Activated CD8-positive, alpha-beta T cell treated with anti-CD3 and anti-CD28 coated beads for 36 hours (primary cell): ENCODE measurements at regions not wholly inside any gene's neighbourhood (a gene's known extent, or its start where the extent isn't known, plus 50 kb on each side); places are given as distances from the start of the nearest gene placed in this dataset.

ENCODE experiments used
- ATAC-seq: fragments of 200-7000 bp; cut with Tn5 transposase; one replicate; pipeline ENCODE4 v1.10.0; 2021; ENCODE audit warnings: mild to moderate bottlenecking, moderate library complexity
- CTCF ChIA-PET: fragments of 350-600 bp; sonication (Branson Sonifier 250); formaldehyde crosslinking; loops from one replicate; lab custom pipeline; 2021; ENCODE audit warnings: antibody characterized with exemption; lab: Charles Lee
- POLR2A ChIA-PET: fragments of 350-600 bp; sonication (Branson Sonifier 250); formaldehyde crosslinking; loops from one replicate; lab custom pipeline; 2021; ENCODE audit warnings: antibody characterized with exemption; lab: Charles Lee
- DNase-seq: peaks from one replicate; pipeline ENCODE4 v3.0.0-alpha.2; 2020
- H3K27ac Mint-ChIP-seq: one replicate; pipeline ENCODE4 v1.8.0; 2021; ENCODE audit warnings: mild to moderate bottlenecking, mixed read lengths
- H3K27me3 Mint-ChIP-seq: one replicate; pipeline ENCODE4 v1.8.0; 2021; ENCODE audit warnings: mixed read lengths
- H3K36me3 Mint-ChIP-seq: one replicate; pipeline ENCODE4 v1.8.0; 2021; ENCODE audit warnings: low read depth, mixed read lengths
- H3K4me1 Mint-ChIP-seq: one replicate; pipeline ENCODE4 v1.8.0; 2021; ENCODE audit warnings: low read depth, mixed read lengths
- H3K4me3 Mint-ChIP-seq: one replicate; pipeline ENCODE4 v1.8.0; 2021; ENCODE audit warnings: mild to moderate bottlenecking, moderate library complexity, mixed read lengths
- H3K9me3 Mint-ChIP-seq: one replicate; pipeline ENCODE4 v1.8.0; 2021; ENCODE audit warnings: mixed read lengths
- intact Hi-C: fragments of 100-400 bp; cut with micrococcal nuclease; formaldehyde crosslinking; loops from one replicate; pipeline ENCODE4 v1.10.0; 2022
- TF ChIP-seq, protein P1 (sequence below): fragments of 200-600 bp; IDR thresholded peaks from one replicate; pipeline ENCODE4 v1.8.0; 2022; ENCODE audit warnings: antibody characterized with exemption, mild to moderate bottlenecking

- TF ChIP-seq, protein P1, sequence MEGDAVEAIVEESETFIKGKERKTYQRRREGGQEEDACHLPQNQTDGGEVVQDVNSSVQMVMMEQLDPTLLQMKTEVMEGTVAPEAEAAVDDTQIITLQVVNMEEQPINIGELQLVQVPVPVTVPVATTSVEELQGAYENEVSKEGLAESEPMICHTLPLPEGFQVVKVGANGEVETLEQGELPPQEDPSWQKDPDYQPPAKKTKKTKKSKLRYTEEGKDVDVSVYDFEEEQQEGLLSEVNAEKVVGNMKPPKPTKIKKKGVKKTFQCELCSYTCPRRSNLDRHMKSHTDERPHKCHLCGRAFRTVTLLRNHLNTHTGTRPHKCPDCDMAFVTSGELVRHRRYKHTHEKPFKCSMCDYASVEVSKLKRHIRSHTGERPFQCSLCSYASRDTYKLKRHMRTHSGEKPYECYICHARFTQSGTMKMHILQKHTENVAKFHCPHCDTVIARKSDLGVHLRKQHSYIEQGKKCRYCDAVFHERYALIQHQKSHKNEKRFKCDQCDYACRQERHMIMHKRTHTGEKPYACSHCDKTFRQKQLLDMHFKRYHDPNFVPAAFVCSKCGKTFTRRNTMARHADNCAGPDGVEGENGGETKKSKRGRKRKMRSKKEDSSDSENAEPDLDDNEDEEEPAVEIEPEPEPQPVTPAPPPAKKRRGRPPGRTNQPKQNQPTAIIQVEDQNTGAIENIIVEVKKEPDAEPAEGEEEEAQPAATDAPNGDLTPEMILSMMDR = no peak
- POLR2A ChIA-PET = no interaction called here
- no peaks in the 10 kb centered on the region for H3K4me1 Mint-ChIP-seq
- CTCF ChIA-PET = no interaction called here
- no peak overlapping the region for H3K27ac Mint-ChIP-seq
- H3K36me3 Mint-ChIP-seq = peaks cover 8% of the 10 kb centered on the region
- no peaks in the 10 kb centered on the region for H3K27me3 Mint-ChIP-seq
- ATAC-seq (no peak), DNase-seq (no peak)
- no peak overlapping the region for H3K4me3 Mint-ChIP-seq
- intact Hi-C loops = no loop called here
- H3K9me3 Mint-ChIP-seq = peaks cover 23% of the 10 kb centered on the region
Measured at GRCh38 chr14:38012056-38012455, 195.6 kb upstream of the SSTR1 start.

DNA sequence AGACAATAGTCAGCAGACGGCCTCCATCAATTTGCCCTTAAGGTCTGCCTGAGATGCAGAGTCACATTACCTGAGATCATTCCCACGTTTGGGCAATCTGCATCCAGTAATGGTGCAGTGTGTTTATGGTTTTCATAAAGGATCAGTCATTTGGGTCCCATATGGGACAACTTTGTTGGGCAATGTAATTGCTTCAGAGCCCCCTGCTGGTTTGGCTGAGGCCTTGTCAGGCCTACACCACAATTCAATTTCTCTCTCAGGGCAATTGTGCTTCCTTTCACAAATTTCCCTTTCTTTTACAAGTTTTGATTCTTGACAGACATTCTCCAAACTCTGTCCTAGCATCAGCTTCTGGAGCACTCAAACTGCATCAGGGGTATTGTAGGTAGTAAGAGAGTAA, 191.2 kb upstream of the SSTR1 start:
- H3K27ac Mint-ChIP-seq = no peak overlapping the region
- no peak for ATAC-seq
- H3K36me3 Mint-ChIP-seq = peaks cover 3% of the 10 kb centered on the region
- DNase-seq = no peak
- POLR2A ChIA-PET = no interaction called here
- intact Hi-C loops = no loop called here
- CTCF ChIA-PET = interaction anchor here (1.2 kb wide), 1 partner anchor 14 kb away, joined by 4 read pairs; no protein-coding TSS in a partner anchor
- no peaks in the 10 kb centered on the region for H3K27me3 Mint-ChIP-seq
- H3K4me1 Mint-ChIP-seq = no peaks in the 10 kb centered on the region
- H3K4me3 Mint-ChIP-seq = no peak overlapping the region
- H3K9me3 Mint-ChIP-seq = peaks cover 15% of the 10 kb centered on the region
- TF ChIP-seq, protein P1 = no peak

DNA sequence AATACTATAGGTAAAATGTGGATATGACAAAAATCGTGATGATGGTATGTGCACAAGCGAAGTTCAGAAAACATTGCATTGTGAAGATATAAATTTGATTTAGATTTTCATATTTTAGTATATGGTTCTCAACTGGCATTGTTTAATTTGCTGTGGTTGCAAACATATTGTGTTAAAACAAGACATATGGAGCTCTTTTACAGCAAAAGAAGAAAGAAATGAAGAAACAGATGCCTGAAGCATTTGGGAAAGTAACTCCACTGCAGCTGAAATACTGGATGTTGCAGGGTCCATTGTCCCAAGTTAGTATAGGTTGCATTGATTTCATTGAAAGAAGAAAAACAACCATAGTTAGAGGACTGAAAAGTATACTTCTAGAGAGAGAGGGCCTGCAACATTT, 185.8 kb upstream of the SSTR1 start:
- TF ChIP-seq, protein P1 = no peak
- Mint-ChIP-seq H3K36me3 (no peaks in the 10 kb centered on the region), H3K27me3 (no peaks in the 10 kb centered on the region), H3K27ac (no peak overlapping the region), H3K4me3 (no peak overlapping the region), H3K9me3 (peaks cover 17% of the 10 kb centered on the region), H3K4me1 (no peaks in the 10 kb centered on the region)
- DNase-seq (no peak), ATAC-seq (no peak)
- intact Hi-C loops = no loop called here
- ChIA-PET CTCF (no interaction called here), POLR2A (no interaction called here)

DNA sequence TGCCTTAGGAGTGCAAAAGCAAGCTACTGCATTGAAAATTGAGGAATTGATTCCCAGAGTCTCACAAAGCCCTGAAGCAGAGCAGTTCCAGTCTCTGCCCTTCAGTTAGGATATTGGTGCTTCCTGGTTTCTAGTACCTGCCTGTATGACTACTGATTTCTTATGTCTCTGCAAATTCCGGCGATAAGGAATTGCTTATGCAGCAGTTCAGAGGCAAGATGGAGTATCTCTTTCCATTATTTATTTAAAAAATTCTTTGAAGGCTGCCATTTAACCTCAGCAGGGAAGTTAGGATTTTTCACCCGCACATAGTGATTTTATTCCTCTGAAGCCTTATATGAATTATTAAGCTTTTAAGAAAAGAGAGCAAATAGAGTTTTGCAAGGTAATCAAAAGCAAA, 184.9 kb upstream of the SSTR1 start:
- no peak overlapping the region for H3K4me3 Mint-ChIP-seq
- no peaks in the 10 kb centered on the region for H3K36me3 Mint-ChIP-seq
- ChIA-PET CTCF (no interaction called here), POLR2A (no interaction called here)
- DNase-seq (no peak), ATAC-seq (no peak)
- H3K9me3 Mint-ChIP-seq = peaks cover 22% of the 10 kb centered on the region
- TF ChIP-seq, protein P1 = no peak
- no peaks in the 10 kb centered on the region for H3K4me1 Mint-ChIP-seq
- no peaks in the 10 kb centered on the region for H3K27me3 Mint-ChIP-seq
- intact Hi-C loops = no loop called here
- no peak overlapping the region for H3K27ac Mint-ChIP-seq

DNA sequence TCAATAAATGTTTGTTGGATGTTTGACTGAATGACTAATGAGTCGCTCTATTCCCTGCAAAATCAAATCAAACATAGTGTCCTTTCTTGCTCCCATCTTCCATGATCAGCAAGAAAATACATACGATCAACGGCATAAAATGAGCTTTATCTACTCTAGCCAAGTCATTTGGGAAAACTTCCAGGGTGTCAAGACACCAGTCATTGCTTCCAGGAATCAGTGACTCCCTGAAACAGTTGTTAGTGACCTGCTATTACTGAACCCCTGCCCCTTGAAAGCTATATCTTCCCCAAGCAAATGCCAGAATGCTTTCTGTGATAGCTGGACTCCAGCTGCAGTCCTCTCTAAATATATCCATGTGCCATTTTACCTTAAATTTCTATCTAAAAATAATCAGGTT, 169.5 kb upstream of the SSTR1 start:
- Mint-ChIP-seq H3K27ac (no peak overlapping the region), H3K27me3 (no peaks in the 10 kb centered on the region), H3K36me3 (no peaks in the 10 kb centered on the region), H3K4me3 (no peak overlapping the region), H3K9me3 (no peaks in the 10 kb centered on the region), H3K4me1 (peaks cover 6% of the 10 kb centered on the region)
- TF ChIP-seq, protein P1 = no peak
- no peak for ATAC-seq
- intact Hi-C loops = no loop called here
- no peak for DNase-seq
- ChIA-PET CTCF (interaction anchor here (1.2 kb wide), 1 partner anchor 10 kb away, joined by 4 read pairs; no protein-coding TSS in a partner anchor), POLR2A (no interaction called here)
